NCI-H1436 treated with DMSO at 0.1 percent for 48 hours (cell line): ENCODE measurements at regions not wholly inside any gene's neighbourhood (a gene's known extent, or its start where the extent isn't known, plus 50 kb on each side); places are given as distances from the start of the nearest gene placed in this dataset.
"Not testable (repeated sequence)": the region's sequence is repeated elsewhere in the genome, so short reads cannot be mapped to it uniquely, and the experiment has no call there.

Experiments
- DNase-seq: peaks from one replicate; lab custom pipeline; 2025; lab: John Stamatoyannopoulos, UW

GRCh38 chr16:35573407-35573806 lies 2114.0 kb downstream of the TP53TG3F start:
- DNase-seq, result no peak

- no peak for DNase-seq
Observed at GRCh38 chr16:35574011-35574410, 2114.6 kb downstream of the TP53TG3F start.

DNA sequence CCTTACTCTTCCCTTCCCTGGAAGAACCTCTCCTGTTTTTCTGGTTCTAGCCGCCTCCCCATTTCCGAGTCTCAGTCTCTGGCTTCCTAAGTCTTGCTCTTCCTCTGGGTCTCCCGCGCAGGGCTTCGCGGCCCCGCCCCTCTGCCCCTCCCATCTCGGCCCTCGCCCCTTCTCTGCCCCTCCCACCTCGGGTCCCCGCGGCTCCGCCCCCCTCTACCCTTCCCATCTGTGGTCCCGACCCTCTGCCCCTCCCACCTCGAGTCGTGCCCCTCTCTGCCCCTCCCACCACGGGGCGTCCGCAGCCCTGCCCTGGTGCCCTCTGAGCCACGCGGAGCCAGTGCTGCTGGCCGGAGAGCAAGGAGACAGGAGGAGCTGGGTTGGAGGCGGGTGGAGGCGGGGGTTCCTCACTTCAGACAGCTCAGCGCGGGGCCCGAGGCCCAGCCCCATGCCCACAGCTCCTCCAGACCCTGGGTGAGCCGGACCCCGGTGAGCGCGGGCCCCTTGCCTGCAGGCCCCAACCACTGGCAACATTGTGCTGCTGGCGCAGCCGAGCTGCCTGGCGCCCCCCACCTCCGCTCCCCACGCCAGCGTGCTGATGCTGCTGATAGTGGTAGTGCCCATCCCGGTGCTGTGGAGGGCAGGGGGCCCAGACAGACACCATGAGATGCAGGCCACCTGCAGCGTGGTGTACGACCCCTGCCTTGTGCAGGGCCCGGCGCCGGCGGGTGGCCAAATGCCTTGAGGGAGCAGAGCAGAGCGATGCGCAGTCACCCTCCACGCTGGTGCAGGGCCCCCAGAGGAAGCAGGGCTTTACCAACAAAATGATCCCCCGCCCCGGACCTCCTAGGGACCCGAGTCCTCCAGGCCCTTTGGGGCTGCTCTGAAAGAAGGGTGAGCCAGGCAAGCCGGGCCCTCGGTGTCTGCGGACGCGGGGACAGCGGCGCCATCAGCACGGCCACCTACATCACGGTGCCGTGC lies 2115.3 kb downstream of the TP53TG3F start:
- no peak for DNase-seq

DNA sequence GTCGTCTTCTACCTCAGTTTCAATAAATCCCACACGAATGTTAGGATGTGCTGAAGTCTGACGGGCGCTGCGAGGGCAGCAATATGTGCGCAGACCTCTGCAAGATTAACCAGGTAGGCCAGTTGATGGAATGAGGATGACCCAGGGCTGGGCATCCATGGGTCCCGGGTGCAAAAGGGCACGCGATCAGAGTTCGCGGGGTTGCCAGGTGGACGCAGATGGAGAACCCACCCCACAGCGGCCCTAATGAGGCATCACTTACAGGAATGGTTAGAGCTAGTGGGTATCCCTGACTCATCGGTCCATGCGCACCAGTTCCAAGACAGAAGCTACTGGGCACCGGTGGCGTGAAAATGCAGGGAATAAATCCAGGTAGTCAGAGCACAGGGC lies 2116.0 kb downstream of the TP53TG3F start:
- DNase-seq, result no peak

- no peak for DNase-seq
Observed at GRCh38 chr16:35585411-35585810, 2126.0 kb downstream of the TP53TG3F start.

DNA sequence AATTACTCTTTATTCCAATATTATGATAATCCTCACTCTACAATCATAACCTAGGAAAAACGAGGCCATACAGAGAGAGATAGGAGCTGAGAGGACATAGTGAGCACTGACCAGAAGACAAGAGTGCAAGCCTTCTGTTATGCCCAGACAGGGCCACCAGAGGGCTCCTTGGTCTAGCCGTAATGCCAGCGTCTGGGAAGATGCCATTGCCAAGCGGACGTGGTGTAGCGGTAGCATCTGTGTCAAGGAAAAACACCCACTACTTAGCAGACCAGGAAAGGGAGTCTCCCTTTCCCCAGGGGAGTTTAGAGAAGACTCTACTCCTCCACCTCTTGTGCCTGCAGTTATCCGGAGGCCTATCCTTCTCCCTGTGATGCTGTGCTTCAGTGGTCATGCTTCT lies 2131.5 kb downstream of the TP53TG3F start:
- not testable (repeated sequence) for DNase-seq

- no peak for DNase-seq
Observed at GRCh38 chr16:35596467-35596866, 2137.1 kb downstream of the TP53TG3F start.

- DNase-seq, result no peak
Observed at GRCh38 chr16:35598696-35599332, 2139.4 kb downstream of the TP53TG3F start.

GRCh38 chr16:35599429-35600160 lies 2140.2 kb downstream of the TP53TG3F start:
- DNase-seq, result no peak

DNA sequence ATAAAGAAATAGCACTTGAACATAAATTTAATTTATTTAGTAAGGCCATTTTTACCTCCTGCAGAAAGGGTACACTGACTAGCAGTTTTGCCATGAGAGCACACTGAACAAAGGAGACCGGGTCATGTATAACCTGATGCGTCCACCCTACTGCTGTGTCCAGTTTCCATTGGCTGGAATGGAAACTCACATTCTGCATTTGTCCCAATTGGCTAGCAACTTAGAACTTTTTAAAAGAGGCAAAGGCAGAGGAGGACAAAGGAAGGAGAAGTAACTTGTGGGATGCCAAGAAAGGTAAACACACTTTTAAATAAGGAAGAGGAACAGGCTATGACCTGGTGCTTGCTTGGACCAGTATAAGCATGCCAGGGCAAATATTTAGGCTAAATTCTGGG lies 2140.7 kb downstream of the TP53TG3F start:
- not testable (repeated sequence) for DNase-seq

GRCh38 chr16:35602116-35602515 lies 2142.7 kb downstream of the TP53TG3F start:
- DNase-seq, result no peak

- not testable (repeated sequence) for DNase-seq
Observed at GRCh38 chr16:35603371-35603770, 2144.0 kb downstream of the TP53TG3F start.

DNA sequence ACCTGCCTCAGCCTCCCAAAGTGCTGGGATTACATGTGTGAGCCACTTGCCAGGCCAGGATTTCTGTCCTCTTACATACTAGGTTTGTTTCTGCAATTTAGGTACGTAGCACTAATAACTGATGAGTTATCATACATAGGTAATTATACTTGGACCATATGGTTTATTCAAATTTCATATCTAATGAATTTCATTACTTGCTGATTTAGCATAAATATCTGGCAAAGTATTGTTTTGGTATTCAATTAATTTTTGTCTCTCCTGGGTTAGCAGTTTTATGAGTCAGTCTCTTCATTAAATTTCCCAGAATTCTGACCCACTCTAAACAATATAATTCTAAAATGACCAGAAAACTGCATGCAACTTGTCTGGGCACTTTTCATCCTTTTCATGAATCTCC lies 2146.5 kb downstream of the TP53TG3F start:
- DNase-seq, result no peak

- not testable (repeated sequence) for DNase-seq
Observed at GRCh38 chr16:35614883-35615282, 2155.5 kb downstream of the TP53TG3F start.

- DNase-seq, result not testable (repeated sequence)
Observed at GRCh38 chr16:35619176-35619575, 2159.8 kb downstream of the TP53TG3F start.

DNA sequence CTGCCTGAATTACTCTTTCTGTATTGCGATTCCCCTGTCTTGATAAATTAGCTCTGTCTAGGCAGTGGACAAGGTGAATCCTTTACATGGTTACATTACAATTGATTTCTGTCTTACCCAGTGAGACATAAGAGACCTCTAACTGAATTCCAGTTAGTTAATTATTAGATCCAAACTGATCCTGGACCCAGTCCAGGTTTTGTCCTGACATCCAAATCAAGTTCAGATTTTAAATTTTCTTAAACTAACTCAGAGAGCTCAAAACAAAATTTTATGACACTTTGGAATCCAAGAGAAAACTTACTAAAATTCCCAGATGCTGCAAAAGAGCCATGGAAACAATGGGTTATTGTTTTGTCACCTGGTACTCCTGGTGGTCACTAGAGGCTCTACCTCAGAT lies 2166.6 kb downstream of the TP53TG3F start:
- no peak for DNase-seq

- no peak for DNase-seq
Observed at GRCh38 chr16:35628976-35629375, 2169.6 kb downstream of the TP53TG3F start.

DNA sequence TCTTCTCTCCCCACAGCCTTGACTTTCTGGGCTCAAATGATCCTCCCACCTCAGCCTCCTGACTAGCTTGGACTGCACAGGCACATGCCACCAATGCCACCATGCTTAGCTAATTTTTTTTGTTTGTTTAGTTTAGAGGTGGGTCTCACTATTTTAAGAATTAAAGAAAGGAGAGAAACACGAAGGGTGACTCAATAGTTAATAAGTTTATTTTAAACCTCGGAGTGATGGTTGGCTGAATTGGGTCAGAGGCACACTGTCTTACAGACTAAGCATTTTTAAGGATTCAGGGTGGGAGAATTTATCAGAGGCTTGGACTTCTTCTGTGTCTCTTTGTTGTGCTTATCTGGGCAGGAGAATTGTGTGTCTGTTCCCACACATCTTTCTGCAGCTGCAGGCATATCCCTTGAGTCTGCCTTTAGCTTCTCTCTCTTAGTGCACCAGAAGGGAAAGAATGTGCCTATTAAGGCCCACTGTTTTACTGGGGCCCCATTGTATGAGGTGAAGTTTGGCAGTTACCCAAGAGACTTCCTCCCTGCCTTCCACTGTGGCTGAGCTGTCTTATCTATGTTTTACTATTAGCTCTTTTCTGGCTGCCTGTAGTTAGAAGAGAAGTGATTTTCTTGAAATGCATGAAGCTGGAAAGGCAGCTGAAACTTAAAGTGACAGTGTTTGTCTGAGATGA lies 2172.0 kb downstream of the TP53TG3F start:
- no peak for DNase-seq

DNA sequence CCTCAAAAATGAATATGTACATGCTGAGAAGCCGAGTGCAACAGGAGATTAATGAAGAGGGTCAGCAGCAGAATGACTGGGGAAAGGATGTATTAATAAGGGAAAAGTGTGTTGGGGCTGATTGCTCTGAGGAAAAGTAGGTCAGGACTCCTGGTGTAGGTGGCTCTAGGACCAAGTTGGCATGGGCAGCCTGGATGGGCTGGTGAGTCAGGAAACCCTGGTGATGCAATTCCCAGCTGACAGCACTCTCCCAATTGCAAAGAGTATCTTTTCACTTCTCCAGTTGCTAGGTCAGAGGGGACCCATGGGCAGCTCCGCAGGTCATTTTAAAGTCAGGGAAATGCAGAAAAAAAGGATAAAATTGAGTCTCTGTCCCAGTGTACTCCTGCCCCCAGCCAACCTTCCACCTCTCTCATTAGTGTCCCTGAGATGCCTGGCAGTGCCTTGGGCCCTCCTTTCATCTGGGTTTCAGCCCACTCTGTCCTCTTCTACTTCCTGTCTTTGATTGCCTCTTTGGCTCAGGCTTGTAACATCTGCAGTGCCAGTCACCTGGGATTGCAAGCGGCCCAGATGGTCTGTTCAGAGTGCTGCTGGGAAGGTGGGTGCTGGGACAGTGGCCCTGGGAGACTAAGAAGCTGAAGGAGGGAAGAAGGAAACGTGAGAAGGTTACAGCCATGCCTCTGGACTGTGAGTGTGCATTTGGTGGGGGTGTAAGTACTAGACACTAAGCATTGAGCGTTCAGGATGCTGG lies 2177.2 kb downstream of the TP53TG3F start:
- DNase-seq, result no peak

DNA sequence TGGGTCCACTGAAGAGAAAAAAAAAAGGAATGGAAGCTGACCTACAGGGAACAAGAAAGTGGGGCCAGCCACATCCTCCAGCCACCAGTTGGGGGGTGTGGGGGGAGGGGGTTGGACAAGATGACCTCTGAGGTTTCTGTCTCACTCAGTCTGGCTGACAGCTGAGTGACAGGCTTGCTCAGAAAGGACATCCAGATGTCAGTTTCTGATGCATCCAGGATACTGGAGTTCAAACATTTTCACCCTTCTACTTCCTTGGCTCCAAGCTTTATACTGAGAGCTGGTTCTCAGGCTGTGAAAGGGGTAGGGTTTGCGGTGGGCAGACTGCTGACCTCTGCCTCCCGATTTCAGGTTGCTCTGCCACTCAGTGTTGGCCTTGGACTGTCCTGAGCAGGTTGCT lies 2178.3 kb downstream of the TP53TG3F start:
- no peak for DNase-seq
